Stomach (tissue), 4 donors: ENCODE measurements at regions not wholly inside any gene's neighbourhood (a gene's known extent, or its start where the extent isn't known, plus 50 kb on each side); places are given as distances from the start of the nearest gene placed in this dataset.

ENCODE experiments used
- CTCF ChIP-seq, 7 experiments: fragments of 450-650 bp in 4 of 7; fragments of 200-600 bp in 3 of 7; sonication (generic) in 3 of 7; IDR thresholded peaks; one replicate each; pipeline ENCODE4 v1.5.1; 2016 to 2019; ENCODE audit warnings: antibody characterized with exemption in 7 of 7, control low read depth in 2 of 7, mild to moderate bottlenecking in 1 of 7
- POLR2A ChIP-seq, 4 donors: fragments of 450-650 bp; IDR thresholded peaks; one replicate each; pipeline ENCODE4 v1.6.1; 2016; ENCODE audit warnings: antibody characterized with exemption in 4 of 4, control low read depth in 2 of 4, mild to moderate bottlenecking in 1 of 4, moderate library complexity in 1 of 4
- POLR2AphosphoS5 ChIP-seq, 3 donors: sonication (generic); formaldehyde crosslinking; IDR thresholded peaks; one replicate each; pipeline ENCODE4 v1.6.1; 2016; ENCODE audit warnings: antibody characterized with exemption in 3 of 3

GRCh38 chr4:113821856-113822255 lies 60.3 kb upstream of the CAMK2D start:
- TF ChIP-seq CTCF (IDR thresholded peaks at IDR 0.05) (no peak), POLR2AphosphoS5 (IDR thresholded peaks at IDR 0.05) (no peak), POLR2A (IDR thresholded peaks at IDR 0.05) (no peak)
